ENCODE measurements at regions not wholly inside any gene's neighbourhood (a gene's known extent, or its start where the extent isn't known, plus 50 kb on each side); places are given as distances from the start of the nearest gene placed in this dataset.
"Not testable (repeated sequence)": the region's sequence is repeated elsewhere in the genome, so short reads cannot be mapped to it uniquely, and the experiment has no call there.

DNA sequence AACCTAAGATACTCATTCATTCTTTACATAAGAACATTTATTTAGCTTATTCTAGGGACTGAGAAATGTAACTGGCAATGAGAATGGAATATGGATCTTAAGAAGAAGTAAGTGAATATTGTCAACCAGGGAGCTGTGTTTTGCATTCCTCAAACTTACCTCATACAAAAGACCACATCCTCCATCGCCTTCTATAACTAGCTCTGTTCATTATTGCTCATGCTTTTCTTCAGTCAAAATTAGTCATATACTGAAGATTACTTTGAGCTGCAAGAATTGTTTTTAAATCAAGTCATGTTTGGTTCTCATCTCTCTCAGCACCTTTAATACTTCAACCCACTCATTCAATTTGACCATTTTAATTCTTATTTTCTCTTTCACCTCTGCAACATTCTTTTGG is 140.3 kb upstream of the RASA1 start:
- H3K4me3 ChIP-seq (replicated peaks; ENCODE audit: insufficient read depth, low read length), result no peak overlapping the region
- TF ChIP-seq, protein P1, sequence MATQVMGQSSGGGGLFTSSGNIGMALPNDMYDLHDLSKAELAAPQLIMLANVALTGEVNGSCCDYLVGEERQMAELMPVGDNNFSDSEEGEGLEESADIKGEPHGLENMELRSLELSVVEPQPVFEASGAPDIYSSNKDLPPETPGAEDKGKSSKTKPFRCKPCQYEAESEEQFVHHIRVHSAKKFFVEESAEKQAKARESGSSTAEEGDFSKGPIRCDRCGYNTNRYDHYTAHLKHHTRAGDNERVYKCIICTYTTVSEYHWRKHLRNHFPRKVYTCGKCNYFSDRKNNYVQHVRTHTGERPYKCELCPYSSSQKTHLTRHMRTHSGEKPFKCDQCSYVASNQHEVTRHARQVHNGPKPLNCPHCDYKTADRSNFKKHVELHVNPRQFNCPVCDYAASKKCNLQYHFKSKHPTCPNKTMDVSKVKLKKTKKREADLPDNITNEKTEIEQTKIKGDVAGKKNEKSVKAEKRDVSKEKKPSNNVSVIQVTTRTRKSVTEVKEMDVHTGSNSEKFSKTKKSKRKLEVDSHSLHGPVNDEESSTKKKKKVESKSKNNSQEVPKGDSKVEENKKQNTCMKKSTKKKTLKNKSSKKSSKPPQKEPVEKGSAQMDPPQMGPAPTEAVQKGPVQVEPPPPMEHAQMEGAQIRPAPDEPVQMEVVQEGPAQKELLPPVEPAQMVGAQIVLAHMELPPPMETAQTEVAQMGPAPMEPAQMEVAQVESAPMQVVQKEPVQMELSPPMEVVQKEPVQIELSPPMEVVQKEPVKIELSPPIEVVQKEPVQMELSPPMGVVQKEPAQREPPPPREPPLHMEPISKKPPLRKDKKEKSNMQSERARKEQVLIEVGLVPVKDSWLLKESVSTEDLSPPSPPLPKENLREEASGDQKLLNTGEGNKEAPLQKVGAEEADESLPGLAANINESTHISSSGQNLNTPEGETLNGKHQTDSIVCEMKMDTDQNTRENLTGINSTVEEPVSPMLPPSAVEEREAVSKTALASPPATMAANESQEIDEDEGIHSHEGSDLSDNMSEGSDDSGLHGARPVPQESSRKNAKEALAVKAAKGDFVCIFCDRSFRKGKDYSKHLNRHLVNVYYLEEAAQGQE (IDR thresholded peaks at IDR 0.05; ENCODE audit: insufficient replicate concordance, low read depth), result no peak
- TF ChIP-seq GABPA (IDR thresholded peaks at IDR 0.05; ENCODE audit: low read depth), result no peak
- TF ChIP-seq, protein P2, sequence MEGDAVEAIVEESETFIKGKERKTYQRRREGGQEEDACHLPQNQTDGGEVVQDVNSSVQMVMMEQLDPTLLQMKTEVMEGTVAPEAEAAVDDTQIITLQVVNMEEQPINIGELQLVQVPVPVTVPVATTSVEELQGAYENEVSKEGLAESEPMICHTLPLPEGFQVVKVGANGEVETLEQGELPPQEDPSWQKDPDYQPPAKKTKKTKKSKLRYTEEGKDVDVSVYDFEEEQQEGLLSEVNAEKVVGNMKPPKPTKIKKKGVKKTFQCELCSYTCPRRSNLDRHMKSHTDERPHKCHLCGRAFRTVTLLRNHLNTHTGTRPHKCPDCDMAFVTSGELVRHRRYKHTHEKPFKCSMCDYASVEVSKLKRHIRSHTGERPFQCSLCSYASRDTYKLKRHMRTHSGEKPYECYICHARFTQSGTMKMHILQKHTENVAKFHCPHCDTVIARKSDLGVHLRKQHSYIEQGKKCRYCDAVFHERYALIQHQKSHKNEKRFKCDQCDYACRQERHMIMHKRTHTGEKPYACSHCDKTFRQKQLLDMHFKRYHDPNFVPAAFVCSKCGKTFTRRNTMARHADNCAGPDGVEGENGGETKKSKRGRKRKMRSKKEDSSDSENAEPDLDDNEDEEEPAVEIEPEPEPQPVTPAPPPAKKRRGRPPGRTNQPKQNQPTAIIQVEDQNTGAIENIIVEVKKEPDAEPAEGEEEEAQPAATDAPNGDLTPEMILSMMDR (IDR thresholded peaks at IDR 0.05; ENCODE audit: insufficient read depth, low read length), result no peak

DNA sequence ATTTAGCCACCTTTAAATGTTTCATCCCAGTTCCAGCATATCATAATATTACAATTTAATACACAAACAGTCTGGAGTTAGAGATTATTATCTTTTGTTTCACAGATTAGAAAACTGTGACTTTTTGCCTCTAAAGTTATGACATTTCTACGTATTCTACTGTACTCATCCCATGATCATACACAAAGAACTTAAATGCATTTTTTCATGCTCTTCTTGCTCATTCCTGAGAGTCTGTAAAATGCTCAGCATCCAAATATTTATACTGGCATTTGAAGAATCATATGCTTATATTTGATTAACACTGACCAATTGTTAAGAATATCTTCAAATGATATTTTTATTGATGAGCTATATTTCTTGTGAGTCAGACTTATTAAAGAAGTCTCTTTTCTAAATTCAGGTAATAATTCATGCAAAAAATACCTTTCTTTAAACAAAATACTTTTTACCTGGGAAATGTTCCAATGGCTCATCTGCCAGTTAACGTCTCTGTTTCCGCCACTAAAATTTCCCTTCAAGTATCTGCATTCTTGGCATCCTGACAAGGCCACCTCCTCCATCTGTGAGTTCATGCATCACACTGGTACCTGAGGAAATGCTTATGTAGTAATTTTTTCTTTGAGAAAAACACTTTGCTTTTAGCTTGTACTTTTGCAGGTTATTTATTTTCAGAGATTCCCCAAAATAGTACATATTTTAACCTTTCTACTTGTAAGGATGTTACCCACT is 139.6 kb upstream of the RASA1 start:
- Histone ChIP-seq H3K27ac (replicated peaks) (no peak overlapping the region), H3K4me3 (replicated peaks; ENCODE audit: insufficient read depth, low read length) (no peak overlapping the region), H3K27me3 (ENCODE audit: insufficient read depth, poor library complexity, severe bottlenecking) (no peaks in the 10 kb centered on the region)
- no peak for DNase-seq (ENCODE audit: low read depth in 1 of 2, low spot score in 1 of 2)
- TF ChIP-seq GABPA (IDR thresholded peaks at IDR 0.05; ENCODE audit: low read depth) (no peak), SPI1 (IDR thresholded peaks at IDR 0.05; ENCODE audit: borderline replicate concordance, low read depth) (no peak), POLR2AphosphoS5 (IDR thresholded peaks at IDR 0.05; ENCODE audit: low read depth) (no peak)
- TF ChIP-seq, protein P2 (IDR thresholded peaks at IDR 0.05; ENCODE audit: insufficient read depth, low read length), result no peak

More for the DNA sequence above, 140.3 kb upstream of the RASA1 start:
- no peaks in the 10 kb centered on the region for H3K27me3 ChIP-seq (ENCODE audit: insufficient read depth, poor library complexity, severe bottlenecking)
- H3K27ac ChIP-seq (replicated peaks), result no peak overlapping the region
- no peak for DNase-seq (ENCODE audit: low read depth in 1 of 2, low spot score in 1 of 2)

DNA sequence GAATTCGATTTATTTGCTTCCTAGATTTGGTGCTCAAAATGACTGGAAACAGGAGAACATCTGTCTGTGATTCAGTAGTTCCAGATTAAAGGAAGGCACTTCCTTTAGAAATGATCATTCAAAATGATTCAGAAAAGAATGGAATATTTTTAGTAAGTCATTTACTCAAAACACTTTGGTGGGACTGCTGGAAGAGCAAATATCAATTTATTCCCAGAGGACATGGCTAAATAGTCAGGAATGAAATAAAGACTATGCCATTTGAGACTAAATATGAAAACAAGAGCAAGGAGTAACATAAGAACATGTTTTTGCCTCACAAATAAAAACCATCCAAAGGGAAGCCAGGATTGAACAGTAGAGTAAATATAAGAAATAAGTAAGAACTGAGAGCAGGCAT is 138.6 kb upstream of the RASA1 start:
- Histone ChIP-seq H3K27me3 (ENCODE audit: insufficient read depth, poor library complexity, severe bottlenecking) (no peaks in the 10 kb centered on the region), H3K4me3 (replicated peaks; ENCODE audit: insufficient read depth, low read length) (no peak overlapping the region), H3K27ac (replicated peaks) (no peak overlapping the region)
- DNase-seq (ENCODE audit: low read depth in 1 of 2, low spot score in 1 of 2), result no peak
- TF ChIP-seq, protein P1 (IDR thresholded peaks at IDR 0.05; ENCODE audit: insufficient replicate concordance, low read depth), result no peak
- TF ChIP-seq, protein P2 (IDR thresholded peaks at IDR 0.05; ENCODE audit: insufficient read depth, low read length), result no peak
- TF ChIP-seq SPI1 (IDR thresholded peaks at IDR 0.05; ENCODE audit: borderline replicate concordance, low read depth), result no peak
- TF ChIP-seq POLR2AphosphoS5 (IDR thresholded peaks at IDR 0.05; ENCODE audit: low read depth), result no peak
- TF ChIP-seq GABPA (IDR thresholded peaks at IDR 0.05; ENCODE audit: low read depth), result no peak

DNA sequence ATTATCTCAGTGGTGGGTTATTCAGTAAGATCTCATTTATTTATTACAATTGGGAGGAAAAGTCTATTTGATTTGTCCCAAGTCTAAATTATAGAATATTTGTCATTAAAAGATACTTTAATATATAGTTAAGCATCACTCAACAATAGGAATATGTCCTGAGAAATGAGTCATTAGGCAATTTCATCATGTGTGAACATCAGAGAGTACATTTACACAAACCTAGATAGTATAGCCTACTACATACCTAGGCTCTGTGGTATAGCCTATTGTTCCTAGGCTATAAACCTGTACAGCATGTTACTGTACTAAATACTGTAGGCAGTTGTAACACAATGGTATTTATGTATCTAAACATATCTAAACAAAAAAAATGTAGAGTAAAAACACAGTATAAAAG is 135.0 kb upstream of the RASA1 start:
- no peak for TF ChIP-seq GABPA (IDR thresholded peaks at IDR 0.05; ENCODE audit: low read depth)
- TF ChIP-seq, protein P1 (IDR thresholded peaks at IDR 0.05; ENCODE audit: insufficient replicate concordance, low read depth), result no peak
- no peak for TF ChIP-seq POLR2AphosphoS5 (IDR thresholded peaks at IDR 0.05; ENCODE audit: low read depth)
- TF ChIP-seq, protein P2 (IDR thresholded peaks at IDR 0.05; ENCODE audit: insufficient read depth, low read length), result no peak
- DNase-seq (ENCODE audit: low read depth in 1 of 2, low spot score in 1 of 2), result no peak
- Histone ChIP-seq H3K27ac (replicated peaks) (no peak overlapping the region), H3K4me3 (replicated peaks; ENCODE audit: insufficient read depth, low read length) (no peak overlapping the region), H3K27me3 (ENCODE audit: insufficient read depth, poor library complexity, severe bottlenecking) (no peaks in the 10 kb centered on the region)

DNA sequence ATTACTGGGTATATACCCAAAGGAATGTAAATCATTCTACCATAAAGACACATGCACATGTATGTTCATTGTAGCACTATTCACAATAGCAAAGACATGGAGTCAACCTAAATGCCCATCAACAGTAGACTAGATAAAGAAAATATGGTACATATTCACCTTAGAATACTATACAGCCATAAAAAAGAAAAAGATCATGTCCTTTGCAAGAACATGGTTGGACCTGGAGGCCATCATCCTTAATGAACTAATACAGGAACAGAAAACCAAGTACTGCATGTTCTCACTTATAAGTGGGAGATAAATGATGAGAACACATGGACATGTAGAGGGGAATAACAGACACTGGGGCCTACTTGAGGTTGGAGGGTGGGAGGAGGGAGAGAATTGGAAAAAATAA is 133.2 kb upstream of the RASA1 start:
- not testable (repeated sequence) for H3K27me3 ChIP-seq (ENCODE audit: insufficient read depth, poor library complexity, severe bottlenecking); DNase-seq (ENCODE audit: low read depth in 1 of 2, low spot score in 1 of 2); H3K27ac ChIP-seq (replicated peaks); H3K4me3 ChIP-seq (replicated peaks; ENCODE audit: insufficient read depth, low read length)

Measured in HL-60 (cell line).